ENCODE measurements at regions not wholly inside any gene's neighbourhood (a gene's known extent, or its start where the extent isn't known, plus 50 kb on each side); places are given as distances from the start of the nearest gene placed in this dataset.

DNA sequence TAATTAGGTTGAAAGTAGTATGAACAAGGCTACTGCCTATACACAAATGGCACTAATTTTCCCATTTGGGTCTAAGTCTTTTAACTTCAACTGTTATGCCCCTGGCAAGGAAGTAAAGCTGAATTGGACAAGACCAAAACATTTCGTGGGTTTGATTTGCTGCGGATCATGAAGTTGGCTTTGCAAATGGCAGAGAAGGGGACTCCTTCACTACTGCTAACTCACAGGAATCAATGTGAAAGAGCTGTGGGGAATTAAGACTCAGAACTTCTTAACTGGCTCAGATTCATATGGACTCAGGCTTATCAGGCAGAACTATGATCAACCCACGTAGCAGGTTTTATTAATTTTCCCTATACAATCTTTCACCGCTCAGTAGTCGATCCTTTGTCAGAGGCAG, 73.8 kb upstream of the IFNE start:
- H3K4me3 ChIP-seq (ENCODE audit: low read depth, low read length) = peak overlapping the region; percentile 84
- TF ChIP-seq, protein P1, sequence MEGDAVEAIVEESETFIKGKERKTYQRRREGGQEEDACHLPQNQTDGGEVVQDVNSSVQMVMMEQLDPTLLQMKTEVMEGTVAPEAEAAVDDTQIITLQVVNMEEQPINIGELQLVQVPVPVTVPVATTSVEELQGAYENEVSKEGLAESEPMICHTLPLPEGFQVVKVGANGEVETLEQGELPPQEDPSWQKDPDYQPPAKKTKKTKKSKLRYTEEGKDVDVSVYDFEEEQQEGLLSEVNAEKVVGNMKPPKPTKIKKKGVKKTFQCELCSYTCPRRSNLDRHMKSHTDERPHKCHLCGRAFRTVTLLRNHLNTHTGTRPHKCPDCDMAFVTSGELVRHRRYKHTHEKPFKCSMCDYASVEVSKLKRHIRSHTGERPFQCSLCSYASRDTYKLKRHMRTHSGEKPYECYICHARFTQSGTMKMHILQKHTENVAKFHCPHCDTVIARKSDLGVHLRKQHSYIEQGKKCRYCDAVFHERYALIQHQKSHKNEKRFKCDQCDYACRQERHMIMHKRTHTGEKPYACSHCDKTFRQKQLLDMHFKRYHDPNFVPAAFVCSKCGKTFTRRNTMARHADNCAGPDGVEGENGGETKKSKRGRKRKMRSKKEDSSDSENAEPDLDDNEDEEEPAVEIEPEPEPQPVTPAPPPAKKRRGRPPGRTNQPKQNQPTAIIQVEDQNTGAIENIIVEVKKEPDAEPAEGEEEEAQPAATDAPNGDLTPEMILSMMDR (IDR thresholded peaks at IDR 0.05; ENCODE audit: insufficient read depth, low read depth, low read length) = no peak
- DNase-seq (ENCODE audit: low read depth) = peak; percentile 44

DNA sequence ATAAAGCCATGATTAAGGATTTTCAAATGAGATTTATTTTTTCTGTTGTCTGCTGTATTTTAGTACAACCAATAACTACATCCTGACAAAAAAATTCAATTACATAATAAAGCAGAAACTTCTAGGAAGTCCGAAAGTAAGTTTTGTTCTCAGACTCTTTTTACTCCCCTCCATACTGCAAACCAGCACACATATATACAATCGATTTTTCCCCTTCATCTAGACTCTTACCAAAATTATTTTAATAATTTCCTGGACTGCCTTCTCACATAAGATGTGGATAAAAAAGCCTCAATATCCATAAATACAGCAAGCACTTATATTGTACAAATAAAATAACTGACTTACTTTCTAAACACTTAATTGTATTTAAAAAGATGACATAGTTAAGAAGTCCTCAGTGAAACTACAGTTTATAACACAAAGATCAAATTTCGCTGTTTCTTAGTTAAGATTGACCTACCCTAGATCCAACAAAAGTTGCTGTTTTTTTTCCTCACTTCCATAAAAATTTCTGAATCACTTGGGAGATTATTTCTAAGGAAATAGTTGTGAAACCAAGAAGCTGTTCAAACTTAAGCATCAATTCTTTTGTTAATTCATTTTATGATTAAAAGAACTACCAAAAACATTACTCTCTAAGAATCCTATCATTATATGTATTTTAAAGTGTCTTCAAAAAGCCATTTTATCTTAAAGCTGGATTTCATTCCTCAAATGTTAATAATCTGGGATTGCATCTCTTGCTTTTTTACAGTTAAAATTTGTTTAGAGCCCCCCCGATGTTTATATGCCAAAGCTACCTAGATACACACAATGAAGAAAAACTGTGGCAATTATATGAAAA, 74.7 kb upstream of the IFNE start:
- H3K4me3 ChIP-seq (ENCODE audit: low read depth, low read length) = peak overlapping the region; percentile 84
- peak; percentile 58 for DNase-seq (ENCODE audit: low read depth)
- TF ChIP-seq, protein P1 (IDR thresholded peaks at IDR 0.05; ENCODE audit: insufficient read depth, low read depth, low read length) = no peak

DNA sequence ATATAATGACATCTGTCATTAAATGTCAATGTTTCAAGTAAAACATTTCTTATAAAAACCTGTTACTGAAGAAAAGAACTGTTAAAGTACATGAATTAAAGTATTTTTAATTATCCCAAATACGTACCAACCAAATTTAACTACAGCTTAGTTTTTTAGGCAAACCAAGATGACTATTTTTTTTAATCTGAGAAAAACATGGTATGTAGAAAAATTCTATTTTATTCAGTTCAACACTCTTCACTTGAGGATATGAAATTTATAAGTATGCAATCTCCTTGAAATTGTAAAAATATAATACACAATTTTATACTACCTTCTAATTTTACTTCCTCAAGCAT, 75.3 kb upstream of the IFNE start:
- H3K4me3 ChIP-seq (ENCODE audit: low read depth, low read length) = peak overlapping the region; percentile 84
- TF ChIP-seq, protein P1 (IDR thresholded peaks at IDR 0.05; ENCODE audit: insufficient read depth, low read depth, low read length) = no peak
- no peak for DNase-seq (ENCODE audit: low read depth)

DNA sequence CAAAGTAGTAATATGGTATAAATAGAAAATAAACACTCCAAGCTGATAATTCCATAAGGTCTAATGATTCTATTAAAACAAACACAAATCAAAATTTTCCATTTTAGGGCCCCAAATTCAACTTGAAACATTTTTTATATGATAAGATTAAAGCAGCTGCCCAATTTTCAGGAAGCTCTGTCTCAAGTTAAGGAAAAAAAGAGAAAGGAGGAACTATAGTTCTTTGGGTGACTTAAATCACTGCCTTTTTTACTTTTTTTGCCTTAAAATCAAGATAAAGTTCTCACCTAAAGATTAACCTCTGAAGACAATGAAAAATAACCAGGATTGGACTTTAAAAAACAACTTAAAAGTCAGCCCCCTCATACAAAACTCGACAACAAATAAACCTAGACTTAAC, 76.0 kb upstream of the IFNE start:
- peak overlapping the region; percentile 84 for H3K4me3 ChIP-seq (ENCODE audit: low read depth, low read length)
- TF ChIP-seq, protein P1 (IDR thresholded peaks at IDR 0.05; ENCODE audit: insufficient read depth, low read depth, low read length) = no peak
- DNase-seq (ENCODE audit: low read depth) = no peak

DNA sequence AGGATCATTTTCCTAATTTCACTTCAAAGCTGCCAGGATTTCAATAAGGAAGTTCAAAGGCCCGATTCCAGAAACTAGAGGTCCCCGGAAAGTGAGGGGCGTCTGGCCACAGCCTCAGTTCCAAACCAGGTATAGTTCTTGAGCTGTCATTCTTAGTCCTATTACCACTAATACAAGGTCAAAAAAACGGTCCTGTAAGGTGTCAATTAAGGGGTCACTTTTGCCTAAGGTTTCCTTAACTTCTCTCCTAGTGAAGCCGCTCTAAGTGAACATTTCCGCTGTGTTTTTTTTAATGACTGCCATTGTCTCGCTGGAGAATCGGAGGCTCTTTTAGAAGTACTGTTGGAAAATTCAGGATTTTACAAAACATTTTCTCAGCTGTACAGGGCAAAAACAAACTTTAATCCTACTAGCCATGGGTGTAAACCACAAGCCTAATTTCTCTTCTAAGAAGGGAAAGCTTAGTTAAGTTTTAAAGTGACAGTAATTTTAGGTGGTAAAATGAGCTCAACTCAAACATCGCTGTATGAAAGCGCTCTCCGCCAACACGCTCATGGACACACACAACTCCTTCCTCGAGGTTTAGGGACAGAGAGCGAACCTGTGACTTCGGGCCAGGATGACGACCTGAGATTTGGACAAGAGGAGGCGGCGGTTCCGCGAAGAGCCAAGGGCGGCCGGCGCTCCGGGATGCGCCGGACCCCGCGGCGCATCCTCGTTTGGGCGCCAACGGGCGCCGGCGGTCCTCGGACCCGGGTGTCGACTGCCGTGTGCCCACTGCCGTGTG, 76.7 kb upstream of the IFNE start:
- H3K4me3 ChIP-seq (ENCODE audit: low read depth, low read length) = peak overlapping the region; percentile 84
- TF ChIP-seq, protein P1 (IDR thresholded peaks at IDR 0.05; ENCODE audit: insufficient read depth, low read depth, low read length) = no peak
- DNase-seq (ENCODE audit: low read depth) = peak; percentile 58

DNA sequence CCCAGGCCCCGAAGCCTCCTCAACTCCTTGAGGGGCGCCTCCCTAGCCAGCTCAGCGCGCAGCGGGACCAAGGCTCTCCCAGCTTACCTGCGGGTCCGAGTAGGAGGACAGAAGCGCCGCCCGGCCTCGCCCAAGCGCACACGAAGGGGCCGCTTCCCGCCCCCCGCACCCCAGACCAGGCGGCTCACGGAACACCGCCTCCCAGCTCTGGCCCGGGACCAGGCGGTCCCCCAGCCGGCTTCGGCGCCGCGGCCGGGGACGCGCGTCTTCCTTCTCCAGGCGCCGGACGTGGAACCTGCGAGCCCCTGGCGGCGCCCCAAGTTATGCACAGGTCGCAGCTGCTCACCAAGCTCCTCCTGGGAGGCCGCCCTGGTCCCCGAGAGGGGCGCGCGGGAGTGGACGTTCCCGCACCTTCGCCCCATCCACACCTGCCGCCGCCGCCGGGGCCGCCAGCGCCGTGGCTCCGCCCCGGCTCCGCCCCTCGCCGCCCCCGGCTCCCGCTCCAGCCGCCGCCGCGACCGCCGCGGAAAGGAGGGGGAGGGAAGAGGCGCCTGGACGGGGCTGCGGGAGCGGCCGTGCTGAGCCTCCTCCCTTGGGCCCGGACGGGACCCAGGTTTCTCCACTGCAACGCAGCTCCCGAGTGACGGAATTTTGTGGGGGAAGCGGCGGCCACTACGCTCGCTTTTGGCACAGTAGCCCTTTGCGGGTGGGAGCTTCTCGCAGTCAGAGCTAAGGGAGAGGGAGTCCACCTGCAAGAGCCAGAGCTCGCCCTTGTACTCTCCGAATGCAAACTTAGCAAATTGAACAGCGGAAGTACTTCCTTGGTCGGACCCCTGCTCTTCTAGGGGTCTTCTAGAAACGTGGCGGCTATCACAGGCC, 77.5 kb upstream of the IFNE start:
- DNase-seq (ENCODE audit: low read depth) = peak; percentile 71
- TF ChIP-seq, protein P1 (IDR thresholded peaks at IDR 0.05; ENCODE audit: insufficient read depth, low read depth, low read length) = no peak
- H3K4me3 ChIP-seq (ENCODE audit: low read depth, low read length) = peak overlapping the region; percentile 84
